NT2/D1 (cell line): ENCODE measurements at regions not wholly inside any gene's neighbourhood (a gene's known extent, or its start where the extent isn't known, plus 50 kb on each side); places are given as distances from the start of the nearest gene placed in this dataset.

Experiments
- DNase-seq: peaks from one replicate; pipeline ENCODE4 v3.0.0-alpha.2; 2011; ENCODE audit warnings: low read depth, low spot score
- H3K27me3 ChIP-seq: 2 replicates; pipeline ENCODE4 v1.6.0; 2011; ENCODE audit warnings: mild to moderate bottlenecking; ENCODE audit not compliant: insufficient read length, insufficient read depth
- H3K36me3 ChIP-seq: 2 replicates; pipeline ENCODE4 v1.6.1; 2011; ENCODE audit warnings: mild to moderate bottlenecking, low read length, mixed read lengths; ENCODE audit not compliant: insufficient read depth, insufficient read length
- H3K4me1 ChIP-seq: 2 replicates; pipeline ENCODE4 v1.5.1; 2011; ENCODE audit not compliant: insufficient read depth, insufficient read length
- H3K4me3 ChIP-seq: 2 replicates; pipeline ENCODE4 v1.5.1; 2011; ENCODE audit warnings: low read depth; ENCODE audit not compliant: insufficient read length
- H3K9ac ChIP-seq: 2 replicates; pipeline ENCODE4 v1.6.0; 2011; ENCODE audit warnings: low read depth; ENCODE audit not compliant: insufficient read length
- H3K9me3 ChIP-seq: 2 replicates; pipeline ENCODE4 v1.5.1; 2011; ENCODE audit warnings: mild to moderate bottlenecking, low read length; ENCODE audit not compliant: insufficient read depth
- SUZ12 ChIP-seq: IDR thresholded peaks from 2 replicates; pipeline ENCODE4 v1.6.1; 2011; ENCODE audit not compliant: insufficient read length, insufficient read depth; ENCODE audit errors: extremely low read depth
- YY1 ChIP-seq: IDR thresholded peaks from 2 replicates; pipeline ENCODE4 v1.6.1; 2011; ENCODE audit not compliant: insufficient read length, insufficient read depth
- ZNF274 ChIP-seq: IDR thresholded peaks from 2 replicates; pipeline ENCODE4 v1.6.1; 2011; ENCODE audit warnings: mild to moderate bottlenecking, low read depth, low read length

GRCh38 chr21:36532769-36533467, 53.0 kb upstream of the CLDN14 start:
- no peak for DNase-seq
- Histone ChIP-seq H3K9me3 (no peaks in the 10 kb centered on the region), H3K27me3 (no peaks in the 10 kb centered on the region), H3K36me3 (no peaks in the 10 kb centered on the region), H3K4me3 (no peak overlapping the region), H3K4me1 (peaks cover 4% of the 10 kb centered on the region), H3K9ac (no peak overlapping the region)
- TF ChIP-seq ZNF274 (no peak), SUZ12 (no peak), YY1 (no peak)

DNA sequence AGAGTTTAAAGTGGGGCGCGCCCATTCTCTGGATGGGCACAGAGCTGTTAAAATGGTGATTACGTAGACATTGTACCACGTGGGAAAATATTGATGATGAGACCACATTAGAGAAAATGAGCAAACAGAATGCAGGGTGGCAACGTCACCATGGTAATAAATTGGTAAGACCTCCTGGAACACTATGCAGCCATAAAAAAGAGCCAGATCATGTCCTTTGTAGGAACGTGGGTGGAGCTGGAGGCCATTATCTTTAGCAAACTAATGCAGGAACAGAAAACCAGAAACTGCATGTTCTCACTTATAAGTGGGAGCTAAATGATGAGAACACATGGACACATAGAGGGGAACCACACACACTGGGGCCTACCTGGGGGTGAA, 53.5 kb upstream of the CLDN14 start:
- Histone ChIP-seq H3K9me3 (no peaks in the 10 kb centered on the region), H3K27me3 (no peaks in the 10 kb centered on the region), H3K36me3 (no peaks in the 10 kb centered on the region), H3K4me3 (no peak overlapping the region), H3K9ac (no peak overlapping the region), H3K4me1 (peaks cover 4% of the 10 kb centered on the region)
- TF ChIP-seq YY1 (no peak), SUZ12 (no peak), ZNF274 (no peak)
- DNase-seq: no peak

DNA sequence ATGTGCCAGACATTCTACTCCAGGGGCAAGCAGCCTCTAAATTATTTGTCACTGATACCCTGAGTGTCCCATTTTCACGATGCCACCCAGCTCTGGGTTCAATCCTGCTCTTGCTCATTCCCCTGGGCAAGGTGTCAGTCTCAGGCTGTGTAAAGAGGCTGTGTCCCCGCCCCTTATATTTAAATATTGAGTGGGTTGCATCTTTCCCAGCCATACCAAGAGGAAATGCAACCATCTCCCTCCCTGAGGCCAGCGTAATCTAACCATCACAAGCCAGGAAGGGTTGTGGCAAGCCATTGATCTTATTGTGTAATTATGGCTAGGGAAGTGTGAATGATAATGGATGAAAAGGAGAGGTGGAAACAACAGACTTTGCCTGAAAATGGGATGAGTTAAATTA, 54.7 kb upstream of the CLDN14 start:
- H3K4me1 ChIP-seq: peaks cover 4% of the 10 kb centered on the region
- H3K4me3 ChIP-seq: no peak overlapping the region
- no peak for TF ChIP-seq YY1
- no peak for TF ChIP-seq ZNF274
- TF ChIP-seq SUZ12: no peak
- no peak for DNase-seq
- no peaks in the 10 kb centered on the region for H3K27me3 ChIP-seq
- H3K36me3 ChIP-seq: no peaks in the 10 kb centered on the region
- no peak overlapping the region for H3K9ac ChIP-seq
- no peaks in the 10 kb centered on the region for H3K9me3 ChIP-seq

DNA sequence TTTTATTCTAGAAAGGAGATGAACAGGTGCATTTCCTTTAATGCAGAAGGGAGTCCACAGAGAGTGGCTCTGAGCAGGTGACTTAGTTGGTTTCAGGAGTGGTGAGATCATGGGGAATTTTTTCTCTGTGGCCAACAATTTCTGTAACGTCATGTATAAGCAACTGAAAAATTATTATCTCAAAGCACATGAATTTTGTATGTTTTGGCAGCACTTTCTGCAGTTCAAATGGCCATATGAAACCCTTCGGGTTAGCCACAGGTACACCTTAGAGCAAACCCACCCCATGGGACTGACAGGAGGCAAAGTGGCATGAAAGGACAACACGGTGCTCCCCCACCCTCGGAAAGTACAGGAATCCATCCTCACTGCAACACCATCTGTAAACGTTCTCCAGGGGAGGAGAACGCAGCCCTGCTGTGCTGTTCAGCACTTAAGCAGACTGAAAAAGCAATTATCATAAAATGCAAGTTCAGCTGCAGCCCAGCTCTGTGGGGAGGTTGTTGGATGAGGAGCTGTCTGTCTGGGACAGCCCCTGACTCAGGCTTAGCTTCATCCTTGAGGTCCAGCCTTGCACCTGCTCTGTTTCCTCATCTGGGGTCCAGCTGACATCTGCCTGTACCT, 55.8 kb upstream of the CLDN14 start:
- no peaks in the 10 kb centered on the region for H3K9me3 ChIP-seq
- DNase-seq: no peak
- H3K9ac ChIP-seq: no peak overlapping the region
- no peak for TF ChIP-seq YY1
- TF ChIP-seq SUZ12: no peak
- no peak for TF ChIP-seq ZNF274
- no peak overlapping the region for H3K4me3 ChIP-seq
- no peaks in the 10 kb centered on the region for H3K36me3 ChIP-seq
- no peaks in the 10 kb centered on the region for H3K27me3 ChIP-seq
- peaks cover 4% of the 10 kb centered on the region for H3K4me1 ChIP-seq

DNA sequence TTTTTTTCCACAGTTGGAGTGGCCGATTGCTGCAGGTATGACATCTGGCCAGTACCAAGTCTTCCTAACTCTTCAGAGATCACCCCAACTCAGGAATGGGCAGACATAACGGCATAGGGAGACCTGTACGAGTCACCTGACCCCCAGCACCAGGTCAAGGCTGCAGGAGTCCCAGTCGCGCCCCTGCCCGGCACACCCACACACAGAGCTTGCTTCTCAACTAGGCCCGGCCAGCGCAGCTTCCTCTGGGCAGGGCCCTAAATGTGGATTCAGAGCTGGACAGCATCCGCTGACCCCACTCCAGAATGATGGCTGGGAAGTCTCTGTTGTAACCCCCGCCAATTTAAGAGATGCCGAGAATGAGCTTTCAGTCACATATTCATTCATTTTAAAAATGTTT, 58.8 kb upstream of the CLDN14 start:
- H3K4me3 ChIP-seq: no peak overlapping the region
- peaks cover 11% of the 10 kb centered on the region for H3K4me1 ChIP-seq
- H3K36me3 ChIP-seq: no peaks in the 10 kb centered on the region
- no peak overlapping the region for H3K9ac ChIP-seq
- H3K27me3 ChIP-seq: no peaks in the 10 kb centered on the region
- DNase-seq: no peak
- H3K9me3 ChIP-seq: no peaks in the 10 kb centered on the region
- no peak for TF ChIP-seq YY1
- no peak for TF ChIP-seq ZNF274
- no peak for TF ChIP-seq SUZ12

GRCh38 chr21:36539434-36540150, 59.7 kb upstream of the CLDN14 start:
- Histone ChIP-seq H3K4me3 (no peak overlapping the region), H3K9me3 (no peaks in the 10 kb centered on the region), H3K4me1 (peaks cover 16% of the 10 kb centered on the region), H3K27me3 (no peaks in the 10 kb centered on the region), H3K36me3 (no peaks in the 10 kb centered on the region), H3K9ac (no peak overlapping the region)
- no peak for TF ChIP-seq ZNF274
- no peak for TF ChIP-seq YY1
- no peak for TF ChIP-seq SUZ12
- DNase-seq: no peak

- no peak overlapping the region for H3K4me3 ChIP-seq
- DNase-seq: no peak
These were observed 60.8 kb upstream of the CLDN14 start for GRCh38 chr21:36540700-36541099.

More at GRCh38 chr21:36540700-36541099, 60.8 kb upstream of the CLDN14 start:
- Histone ChIP-seq H3K4me1 (peaks cover 16% of the 10 kb centered on the region), H3K27me3 (no peaks in the 10 kb centered on the region), H3K9ac (no peak overlapping the region), H3K36me3 (no peaks in the 10 kb centered on the region), H3K9me3 (no peaks in the 10 kb centered on the region)
- TF ChIP-seq SUZ12 (no peak), ZNF274 (no peak), YY1 (no peak)
